ENCODE measurements at regions not wholly inside any gene's neighbourhood (a gene's known extent, or its start where the extent isn't known, plus 50 kb on each side); places are given as distances from the start of the nearest gene placed in this dataset.

GRCh38 chr11:104665641-104666040, 232.6 kb downstream of the CASP12 start:
- TF ChIP-seq, protein P1, sequence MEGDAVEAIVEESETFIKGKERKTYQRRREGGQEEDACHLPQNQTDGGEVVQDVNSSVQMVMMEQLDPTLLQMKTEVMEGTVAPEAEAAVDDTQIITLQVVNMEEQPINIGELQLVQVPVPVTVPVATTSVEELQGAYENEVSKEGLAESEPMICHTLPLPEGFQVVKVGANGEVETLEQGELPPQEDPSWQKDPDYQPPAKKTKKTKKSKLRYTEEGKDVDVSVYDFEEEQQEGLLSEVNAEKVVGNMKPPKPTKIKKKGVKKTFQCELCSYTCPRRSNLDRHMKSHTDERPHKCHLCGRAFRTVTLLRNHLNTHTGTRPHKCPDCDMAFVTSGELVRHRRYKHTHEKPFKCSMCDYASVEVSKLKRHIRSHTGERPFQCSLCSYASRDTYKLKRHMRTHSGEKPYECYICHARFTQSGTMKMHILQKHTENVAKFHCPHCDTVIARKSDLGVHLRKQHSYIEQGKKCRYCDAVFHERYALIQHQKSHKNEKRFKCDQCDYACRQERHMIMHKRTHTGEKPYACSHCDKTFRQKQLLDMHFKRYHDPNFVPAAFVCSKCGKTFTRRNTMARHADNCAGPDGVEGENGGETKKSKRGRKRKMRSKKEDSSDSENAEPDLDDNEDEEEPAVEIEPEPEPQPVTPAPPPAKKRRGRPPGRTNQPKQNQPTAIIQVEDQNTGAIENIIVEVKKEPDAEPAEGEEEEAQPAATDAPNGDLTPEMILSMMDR (conservative IDR thresholded peaks at IDR 0.05 in 1 of 2, IDR thresholded peaks at IDR 0.05 in 1 of 2; ENCODE audit: extremely low read depth in 1 of 2, insufficient read depth in 1 of 2, low read depth in 1 of 2, low read length in 2 of 2) = no peak
- TF ChIP-seq EZH2 (IDR thresholded peaks at IDR 0.05; ENCODE audit: borderline replicate concordance, low read length) = no peak
